ENCODE measurements at regions not wholly inside any gene's neighbourhood (a gene's known extent, or its start where the extent isn't known, plus 50 kb on each side); places are given as distances from the start of the nearest gene placed in this dataset.

DNA sequence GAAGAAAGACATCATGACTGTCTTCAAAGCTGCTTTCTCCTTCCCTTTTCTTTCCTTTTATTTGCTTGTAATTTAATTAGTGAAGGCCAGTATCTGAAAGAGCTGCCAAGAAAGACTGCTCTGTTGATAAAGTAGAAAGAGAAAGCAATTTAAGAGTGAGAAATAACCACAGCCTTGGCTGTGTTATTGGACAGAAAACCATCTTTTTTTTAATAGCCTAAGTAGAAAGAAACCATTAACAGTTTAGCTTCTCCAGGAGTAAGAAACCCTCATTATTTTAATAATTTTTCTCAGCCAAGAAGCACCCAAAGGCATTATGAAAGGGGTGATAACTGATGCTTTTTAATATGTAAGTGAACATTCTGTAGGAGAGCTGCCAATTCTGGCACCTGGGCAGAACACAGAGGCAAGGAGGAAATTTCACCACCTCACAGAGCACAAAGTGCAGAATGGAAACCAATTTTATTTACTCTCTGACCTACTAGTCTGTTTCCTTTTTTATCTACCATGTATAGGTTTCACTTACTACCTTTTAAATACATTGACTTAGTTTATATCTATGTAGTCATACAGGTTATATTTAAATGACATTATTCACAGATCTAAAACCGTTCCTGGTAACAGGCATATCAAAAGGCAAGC, 703.2 kb downstream of the MRPL39 start:
- TF ChIP-seq CTCF (IDR thresholded peaks at IDR 0.05; ENCODE audit: low read length) (no peak), EZH2 (optimal IDR thresholded peaks at IDR 0.05; ENCODE audit: low read depth, low read length) (no peak)
